GDM1 (cell line): ENCODE measurements at regions not wholly inside any gene's neighbourhood (a gene's known extent, or its start where the extent isn't known, plus 50 kb on each side); places are given as distances from the start of the nearest gene placed in this dataset.

Source experiments
- DNase-seq: peaks from one replicate; lab custom pipeline; 2025; lab: John Stamatoyannopoulos, UW

- DNase-seq, result no peak
These were observed 497.0 kb upstream of the CCDC54 start for GRCh38 chr3:106880206-106880605.

DNA sequence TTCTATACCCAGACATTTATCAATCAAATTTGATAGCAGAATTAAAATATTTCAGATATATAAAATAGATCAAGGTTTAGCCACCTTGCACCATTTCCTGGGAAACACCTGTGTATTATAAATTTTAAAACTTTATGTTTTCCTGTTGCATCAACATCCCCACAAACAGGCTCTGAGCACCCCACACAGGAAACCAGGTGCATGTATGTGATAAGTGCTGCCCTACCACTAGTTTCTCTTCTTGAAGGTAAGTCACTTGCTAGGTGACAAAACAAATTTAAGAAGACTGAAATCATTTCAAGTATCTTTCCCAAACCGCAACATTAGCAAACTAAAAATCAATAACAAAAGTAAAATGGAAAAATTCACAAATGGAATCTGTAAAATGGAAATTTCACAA is 496.1 kb upstream of the CCDC54 start:
- DNase-seq, result no peak

- no peak for DNase-seq
These were observed 494.9 kb upstream of the CCDC54 start for GRCh38 chr3:106882297-106882696.

DNA sequence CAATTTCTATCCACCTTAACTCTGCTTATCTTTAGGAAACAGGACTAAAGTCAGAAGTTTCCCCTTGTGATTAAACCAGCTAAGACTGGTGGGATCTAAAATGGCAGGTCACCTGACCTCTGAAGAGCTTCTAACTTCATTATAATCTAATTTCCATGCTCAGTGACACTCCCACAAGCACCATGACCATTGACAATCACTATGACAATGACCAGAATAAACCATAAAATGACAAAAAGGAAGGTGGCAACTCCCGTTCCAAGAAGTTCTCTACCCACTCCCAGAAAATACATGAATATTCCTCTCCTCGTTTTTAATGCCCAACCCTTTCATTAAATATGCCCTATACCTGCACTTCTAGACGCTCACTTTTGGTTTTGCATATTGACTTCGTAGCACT is 471.2 kb upstream of the CCDC54 start:
- no peak for DNase-seq

- no peak for DNase-seq
These were observed 468.9 kb upstream of the CCDC54 start for GRCh38 chr3:106908181-106908938.

- no peak for DNase-seq
These were observed 464.0 kb upstream of the CCDC54 start for GRCh38 chr3:106913111-106913698.

DNA sequence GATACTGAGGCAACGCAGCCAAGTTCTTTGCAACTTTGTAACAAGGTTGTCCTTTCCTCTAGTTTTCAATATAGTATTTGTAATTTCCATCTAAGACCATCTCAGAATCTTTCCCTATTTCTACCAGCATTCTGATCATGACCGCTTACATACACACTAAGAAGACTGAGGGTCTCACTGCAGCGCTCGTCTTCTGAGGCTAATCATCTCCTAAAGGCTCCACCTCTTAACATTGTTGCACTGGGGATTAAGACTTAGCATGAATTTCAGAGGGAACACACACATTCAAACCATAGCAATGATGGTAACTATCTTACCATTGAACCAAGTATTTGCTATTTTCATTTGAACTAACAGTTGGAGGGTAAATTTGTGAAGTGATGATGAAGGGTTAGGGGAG is 463.3 kb upstream of the CCDC54 start:
- no peak for DNase-seq

DNA sequence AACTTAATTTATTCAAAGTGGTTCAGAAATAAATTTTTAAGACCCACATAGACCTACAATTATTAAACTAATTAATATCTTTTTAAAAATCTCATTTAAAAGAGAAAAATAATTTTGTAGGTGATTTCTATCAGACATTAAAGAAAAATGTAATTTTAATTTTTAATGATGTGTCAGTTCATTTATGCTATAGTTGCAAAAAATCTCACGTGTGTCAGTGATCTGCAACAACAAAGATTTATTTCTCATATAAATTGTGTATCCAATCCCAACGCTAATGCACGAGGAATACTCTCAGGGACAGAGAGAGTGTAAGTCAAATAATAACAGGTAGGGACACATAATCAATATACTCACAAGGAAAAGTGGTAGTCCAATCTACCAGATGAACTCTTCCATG is 456.6 kb upstream of the CCDC54 start:
- no peak for DNase-seq

DNA sequence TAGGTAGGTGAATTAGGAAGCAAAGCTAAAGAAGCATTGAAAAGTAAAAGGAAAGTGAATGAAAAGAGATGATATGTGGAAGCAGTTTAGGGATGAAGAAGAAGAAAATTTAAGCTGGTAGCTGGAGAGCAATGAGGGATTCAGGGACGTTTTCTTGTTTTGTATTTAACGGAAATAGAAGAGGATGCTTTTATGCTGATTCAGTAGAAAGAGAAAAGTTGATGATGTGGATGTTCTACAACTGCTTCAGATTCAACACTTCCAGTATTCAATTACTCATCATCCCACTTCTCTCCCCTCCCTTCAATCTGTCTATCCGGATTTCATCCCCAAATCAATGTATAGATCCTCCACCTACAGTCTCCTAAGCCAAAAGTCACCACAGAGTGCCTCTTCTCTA is 448.2 kb upstream of the CCDC54 start:
- no peak for DNase-seq

- no peak for DNase-seq
These were observed 447.2 kb upstream of the CCDC54 start for GRCh38 chr3:106930086-106930485.

GRCh38 chr3:106931904-106932303 is 445.3 kb upstream of the CCDC54 start:
- no peak for DNase-seq

- no peak for DNase-seq
These were observed 440.9 kb upstream of the CCDC54 start for GRCh38 chr3:106936337-106936736.

- DNase-seq, result no peak
These were observed 435.2 kb upstream of the CCDC54 start for GRCh38 chr3:106942051-106942450.

- DNase-seq, result no peak
These were observed 434.2 kb upstream of the CCDC54 start for GRCh38 chr3:106943071-106943470.

- DNase-seq, result no peak
These were observed 431.8 kb upstream of the CCDC54 start for GRCh38 chr3:106945435-106945834.

GRCh38 chr3:106946866-106947265 is 430.4 kb upstream of the CCDC54 start:
- no peak for DNase-seq

- no peak for DNase-seq
These were observed 420.2 kb upstream of the CCDC54 start for GRCh38 chr3:106957029-106957428.

DNA sequence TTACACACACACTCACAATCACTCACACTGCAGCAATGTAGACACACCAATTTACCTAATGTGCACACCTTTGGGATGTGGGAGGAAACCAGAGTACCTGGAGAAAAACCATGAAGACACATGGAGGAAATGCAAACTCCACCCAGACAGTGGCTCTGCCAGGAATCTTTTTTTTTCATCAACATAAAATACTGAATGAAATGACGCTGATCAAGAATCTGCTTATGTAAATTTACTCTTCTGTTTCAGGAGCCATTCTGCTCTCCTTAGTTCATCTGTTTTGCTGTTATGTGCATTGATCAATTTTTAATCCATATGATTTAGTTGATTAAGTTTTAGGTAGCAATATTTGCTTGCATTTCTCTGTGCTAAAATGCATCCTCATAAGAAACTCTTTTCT is 414.2 kb upstream of the CCDC54 start:
- DNase-seq, result no peak

- DNase-seq, result no peak
These were observed 413.8 kb upstream of the CCDC54 start for GRCh38 chr3:106963442-106963841.

- no peak for DNase-seq
These were observed 411.9 kb upstream of the CCDC54 start for GRCh38 chr3:106965307-106965706.

DNA sequence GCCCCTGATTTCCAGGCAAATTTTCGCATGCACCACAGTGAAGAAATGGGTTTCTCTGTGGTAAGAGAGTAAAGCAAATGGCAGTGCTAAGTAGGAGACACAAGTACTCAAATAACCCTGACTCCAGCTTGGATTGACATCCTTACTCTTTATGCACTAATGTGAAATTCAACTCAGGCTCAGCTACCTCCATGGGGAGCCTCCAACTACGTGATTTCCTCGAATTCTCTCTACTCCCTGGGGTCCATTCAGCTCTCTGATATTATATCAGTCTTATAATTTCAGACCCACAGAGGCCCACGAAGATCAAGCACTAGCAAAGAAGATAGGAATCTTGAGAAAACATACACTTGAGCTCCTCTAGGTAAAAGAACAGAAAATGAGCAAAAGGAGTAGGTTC is 407.6 kb upstream of the CCDC54 start:
- DNase-seq, result no peak

GRCh38 chr3:106981392-106981791 is 395.8 kb upstream of the CCDC54 start:
- DNase-seq, result no peak

DNA sequence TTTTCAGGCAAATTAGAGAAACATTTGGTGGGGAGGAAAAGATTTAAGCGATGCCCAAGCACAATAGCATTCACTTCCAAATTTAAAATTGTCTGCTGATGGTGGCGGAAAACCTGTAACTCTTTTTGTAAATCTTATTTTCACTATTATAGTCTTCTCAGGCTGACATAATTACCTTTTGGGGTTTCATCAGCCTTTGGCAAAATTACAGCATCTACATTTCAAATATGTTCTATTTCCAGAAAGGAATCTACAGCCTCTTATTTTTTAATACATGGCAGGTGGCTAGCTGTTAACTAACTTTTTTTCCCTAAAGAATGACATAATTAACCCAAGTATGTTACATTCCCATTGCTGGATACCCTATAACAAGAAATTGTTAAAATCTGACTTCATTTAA is 391.5 kb upstream of the CCDC54 start:
- DNase-seq, result no peak
